ELF-1 (cell line): ENCODE measurements at regions not wholly inside any gene's neighbourhood (a gene's known extent, or its start where the extent isn't known, plus 50 kb on each side); places are given as distances from the start of the nearest gene placed in this dataset.
"Not testable (repeated sequence)": the region's sequence is repeated elsewhere in the genome, so short reads cannot be mapped to it uniquely, and the experiment has no call there.

Source experiments
- DNase-seq: peaks from one replicate; pipeline ENCODE4 v3.0.0-alpha.2; 2016; ENCODE audit warnings: low read depth, low spot score

DNA sequence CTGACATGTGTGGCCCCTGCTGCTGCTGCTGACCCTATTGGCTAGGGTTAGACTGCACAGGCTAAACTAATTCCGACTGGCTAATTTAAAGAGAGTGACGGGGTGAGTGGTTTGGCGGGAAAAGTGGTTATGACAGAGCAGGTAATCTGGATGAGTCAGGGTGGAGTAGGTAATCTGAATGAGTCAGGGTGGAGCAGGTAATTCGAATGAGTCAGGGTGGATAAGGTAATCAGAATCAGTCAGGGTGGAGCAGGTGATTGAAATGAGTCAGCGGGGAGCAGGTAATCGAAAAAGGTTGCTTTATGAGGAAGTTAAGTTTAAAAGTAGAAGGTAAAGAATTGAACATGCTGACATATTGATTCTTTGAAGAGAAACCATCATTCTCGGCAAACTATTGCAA, 683.3 kb downstream of the REEP3 start:
- not testable (repeated sequence) for DNase-seq

DNA sequence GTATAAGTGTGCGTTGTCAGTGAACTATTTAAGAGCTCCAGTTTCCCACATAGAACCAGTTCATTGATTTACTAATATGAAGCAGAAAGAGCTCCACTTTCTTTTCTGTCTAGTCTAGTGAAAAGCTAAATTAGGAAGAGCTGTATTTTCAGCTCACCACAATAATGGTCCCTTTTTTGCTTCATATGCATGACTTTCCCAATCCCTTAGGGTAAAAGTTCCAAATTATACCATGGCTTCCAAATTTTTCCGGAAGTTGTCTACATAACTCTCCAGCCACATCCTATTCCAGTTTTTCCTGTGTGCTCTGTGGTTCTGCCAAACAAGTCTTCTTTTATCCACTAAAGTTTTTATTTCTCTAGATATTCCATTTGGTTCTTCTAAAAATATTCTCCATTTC, 685.2 kb downstream of the REEP3 start:
- no peak for DNase-seq

DNA sequence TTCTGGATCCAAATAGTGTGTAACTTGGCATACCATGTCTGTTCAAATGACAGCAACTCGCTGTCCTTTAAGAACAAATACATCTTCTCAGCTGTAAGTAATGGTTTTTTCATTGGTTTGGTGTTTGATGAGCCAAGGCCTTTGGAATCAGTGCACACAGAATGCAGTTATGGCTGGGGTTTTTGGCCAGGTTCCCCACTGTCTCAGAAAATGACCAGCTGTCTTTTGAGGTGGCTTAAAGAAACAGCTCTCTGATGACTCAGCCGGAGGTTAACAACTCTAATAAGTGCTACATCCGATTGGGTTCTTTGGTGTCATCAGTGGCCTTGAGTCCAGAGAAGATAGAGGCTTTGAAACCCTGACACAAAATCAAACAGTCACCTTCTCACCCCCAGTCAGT, 688.4 kb downstream of the REEP3 start:
- no peak for DNase-seq

DNA sequence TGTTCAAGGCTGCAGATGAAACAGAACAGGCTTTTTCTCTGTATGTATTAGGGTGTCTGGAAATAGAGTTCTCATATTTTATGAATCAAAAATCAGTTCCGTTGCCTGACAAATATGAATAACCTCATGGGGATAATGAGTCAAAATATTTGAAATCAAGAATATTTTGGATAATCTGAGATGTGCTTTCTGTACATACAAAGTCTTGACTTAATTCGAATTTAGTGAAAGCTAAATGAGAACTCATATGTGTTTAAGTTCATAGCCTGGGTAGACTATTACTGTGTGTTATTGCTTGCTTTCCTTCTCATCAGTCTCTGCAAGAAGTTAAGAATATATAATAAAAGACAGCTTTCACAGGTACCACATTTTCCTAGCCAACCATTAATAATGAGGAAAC, 689.0 kb downstream of the REEP3 start:
- no peak for DNase-seq

DNA sequence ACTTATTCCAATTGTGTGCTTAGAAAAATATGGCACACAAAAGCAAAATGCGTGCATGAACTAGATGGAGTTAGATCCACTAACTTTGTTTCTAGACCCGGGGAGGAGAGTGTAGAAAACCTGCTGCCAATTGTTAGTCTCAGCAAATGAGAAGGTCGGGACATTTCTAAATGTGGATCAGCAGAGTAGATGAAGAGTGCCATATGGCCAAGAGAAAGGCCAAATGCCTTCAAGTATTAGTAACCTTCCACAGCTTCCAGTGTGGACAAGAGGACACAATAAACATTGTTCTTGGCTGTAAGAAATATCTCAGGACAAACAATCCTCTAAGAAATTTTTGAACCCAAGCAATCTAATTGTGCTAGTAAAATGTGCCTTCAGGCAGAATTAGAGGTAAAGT, 690.3 kb downstream of the REEP3 start:
- no peak for DNase-seq

DNA sequence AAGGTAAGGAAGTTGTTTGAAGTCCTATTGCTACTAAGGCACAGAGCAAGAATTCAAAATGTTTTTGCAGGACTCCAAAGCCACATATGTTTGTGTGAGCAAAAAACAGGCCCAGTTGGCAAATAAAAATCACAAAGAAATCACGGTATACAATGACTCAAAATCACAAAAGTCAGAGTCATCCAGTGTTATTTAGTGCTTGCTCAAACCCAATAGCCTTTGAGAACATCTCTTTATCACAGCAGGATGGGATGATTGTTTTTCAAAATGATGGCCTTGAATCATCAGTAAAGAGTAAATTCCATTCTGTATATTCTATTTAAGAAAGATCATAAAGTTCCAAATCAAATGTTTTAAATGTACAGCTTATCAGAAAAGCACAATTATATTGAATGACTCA, 693.9 kb downstream of the REEP3 start:
- no peak for DNase-seq

DNA sequence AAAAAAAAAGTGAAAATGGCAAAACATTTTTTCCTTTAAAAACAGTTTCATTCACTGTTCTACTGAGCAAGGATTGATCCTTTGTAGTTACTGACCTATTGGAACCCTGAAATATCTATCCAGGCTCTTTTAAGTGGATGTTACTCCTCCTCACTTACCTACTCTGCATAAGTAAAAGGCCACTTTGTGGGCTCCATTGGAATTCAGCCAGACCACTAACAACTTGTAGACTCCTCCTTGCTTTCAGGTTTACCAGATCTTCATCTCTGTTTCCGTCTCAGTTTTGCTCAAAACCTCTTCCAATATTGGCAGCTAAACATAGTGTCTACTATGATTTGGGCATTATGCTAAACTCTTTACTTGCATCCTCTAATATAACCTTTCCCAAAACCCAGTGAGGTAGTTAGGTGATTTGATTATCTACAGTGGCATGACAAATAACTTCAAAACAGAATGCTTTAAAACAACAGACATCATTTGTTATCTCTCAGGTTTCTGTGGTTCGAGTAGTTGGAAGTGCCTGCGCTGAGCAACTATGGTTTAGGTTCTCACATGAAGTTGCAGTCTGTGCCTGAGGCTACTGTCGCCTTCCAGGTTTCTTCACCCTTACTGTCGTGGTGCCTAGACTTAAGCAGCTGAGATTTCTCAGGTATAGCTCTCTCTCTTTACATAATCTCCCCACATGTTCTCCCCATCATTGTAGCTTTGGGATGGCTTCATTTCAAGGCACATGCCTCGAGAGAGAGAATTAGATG, 698.2 kb downstream of the REEP3 start:
- DNase-seq = peak; percentile 3

DNA sequence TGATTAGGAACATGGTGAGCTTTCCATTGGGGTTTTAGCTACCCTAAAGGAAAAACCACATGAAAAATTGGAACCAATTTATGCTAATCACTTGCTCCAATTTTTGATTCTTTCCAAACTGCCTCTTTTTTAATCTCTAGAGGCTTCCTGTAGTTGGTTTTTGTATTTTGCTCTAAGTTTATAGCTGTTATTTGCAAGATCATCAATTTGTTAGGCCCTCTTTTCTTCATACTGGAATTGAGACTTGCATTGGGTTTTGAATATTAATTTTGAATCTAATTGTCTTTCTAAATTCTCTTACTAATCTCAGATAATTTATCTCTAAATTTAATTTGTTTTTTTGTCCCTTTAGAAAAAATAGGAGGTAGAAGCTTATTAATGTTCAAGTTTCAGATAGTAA, 713.3 kb downstream of the REEP3 start:
- DNase-seq = no peak

DNA sequence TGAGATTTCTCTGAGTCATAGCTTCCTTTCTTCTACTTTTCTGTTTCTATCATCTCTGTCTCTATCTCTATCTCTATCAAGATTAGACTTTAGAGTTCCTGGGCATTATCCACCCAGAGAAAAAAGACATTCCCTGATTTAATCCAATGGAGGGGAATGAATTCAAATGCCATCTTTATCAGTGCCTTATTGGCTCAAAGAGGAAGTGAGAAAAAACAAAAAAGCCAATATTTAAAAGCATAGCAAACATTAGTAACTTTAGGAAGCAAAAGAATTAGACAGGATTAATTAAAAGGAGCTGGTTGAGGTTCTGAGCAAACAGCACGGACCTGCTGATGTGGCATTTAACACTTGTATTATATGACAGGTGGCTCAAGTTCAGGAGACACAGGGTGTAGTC, 736.5 kb downstream of the REEP3 start:
- no peak for DNase-seq

DNA sequence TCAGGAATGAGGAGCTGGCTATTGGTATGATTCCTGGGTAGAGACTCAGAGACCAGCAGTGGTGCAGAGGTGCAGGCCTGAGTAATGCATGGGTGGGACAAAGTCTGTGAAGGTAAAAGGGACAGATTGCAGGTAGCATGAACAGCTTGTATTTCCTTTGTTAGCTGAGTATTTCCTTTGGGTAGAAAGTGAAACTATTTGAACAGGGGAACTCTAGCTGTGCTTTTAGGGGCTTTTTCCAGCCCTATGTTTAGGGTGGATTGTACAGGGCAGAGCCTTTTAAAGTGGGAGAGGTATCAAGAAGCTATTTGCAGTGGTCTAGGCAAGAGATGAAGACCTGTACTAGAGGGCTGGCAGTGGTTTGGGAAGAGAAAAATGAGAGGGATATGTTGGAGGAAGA, 739.9 kb downstream of the REEP3 start:
- DNase-seq = no peak

DNA sequence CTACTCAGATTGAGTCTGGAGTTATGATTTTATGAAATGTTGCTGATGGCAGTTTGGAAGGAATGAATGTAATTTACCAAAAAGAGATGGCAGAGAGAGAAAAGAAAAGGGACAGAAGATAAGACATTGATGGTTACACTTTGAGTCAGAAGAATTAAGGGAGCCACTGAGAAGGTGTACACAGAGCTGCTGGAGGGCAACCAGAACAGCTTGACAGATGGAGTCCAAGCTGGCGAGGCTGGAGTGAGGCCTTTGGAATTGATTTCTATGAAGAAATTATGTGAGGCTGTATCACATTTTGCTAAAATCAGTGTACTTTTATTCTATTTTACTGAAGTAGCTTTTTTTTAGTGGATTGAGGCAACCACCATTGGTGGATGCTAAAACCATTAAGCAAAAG, 740.5 kb downstream of the REEP3 start:
- no peak for DNase-seq

DNA sequence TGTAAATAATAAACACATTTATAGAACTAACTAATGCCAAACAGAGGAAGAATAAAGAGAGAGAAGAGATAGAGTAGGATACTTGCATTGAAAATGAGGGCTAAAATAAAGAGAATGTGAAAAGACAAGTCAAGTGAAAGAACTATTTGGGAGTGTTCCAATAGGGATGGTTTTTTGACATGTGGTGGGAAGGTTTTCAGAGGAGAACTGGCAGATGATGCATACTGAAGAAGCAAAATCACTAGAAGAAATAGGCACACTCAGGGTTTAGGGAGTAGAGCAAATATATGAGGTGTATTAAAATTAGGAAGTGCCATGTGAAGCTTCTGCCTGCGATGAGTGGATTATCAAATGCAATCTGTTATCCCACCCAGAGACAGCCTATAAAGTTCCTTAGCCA, 744.8 kb downstream of the REEP3 start:
- no peak for DNase-seq

DNA sequence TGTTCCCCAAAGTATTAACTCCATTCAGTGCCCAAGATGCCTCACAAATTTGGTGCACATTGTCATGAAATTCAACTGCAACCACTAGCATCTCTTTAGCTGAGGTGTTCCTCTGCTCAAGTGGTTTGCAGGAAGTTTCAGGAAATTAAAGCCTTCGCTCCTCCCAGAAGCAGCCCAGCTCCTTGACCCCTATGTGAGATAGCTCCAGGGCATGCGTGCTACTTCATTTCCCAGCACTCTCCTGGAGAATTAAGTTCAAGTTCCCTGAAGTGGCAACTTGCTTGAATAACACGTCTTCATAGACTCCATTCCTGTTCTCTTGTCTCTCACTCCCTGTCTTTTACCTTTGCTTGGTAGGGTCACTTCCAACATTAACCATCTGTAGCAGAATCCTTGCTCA, 750.3 kb downstream of the REEP3 start:
- DNase-seq = peak; percentile 31

DNA sequence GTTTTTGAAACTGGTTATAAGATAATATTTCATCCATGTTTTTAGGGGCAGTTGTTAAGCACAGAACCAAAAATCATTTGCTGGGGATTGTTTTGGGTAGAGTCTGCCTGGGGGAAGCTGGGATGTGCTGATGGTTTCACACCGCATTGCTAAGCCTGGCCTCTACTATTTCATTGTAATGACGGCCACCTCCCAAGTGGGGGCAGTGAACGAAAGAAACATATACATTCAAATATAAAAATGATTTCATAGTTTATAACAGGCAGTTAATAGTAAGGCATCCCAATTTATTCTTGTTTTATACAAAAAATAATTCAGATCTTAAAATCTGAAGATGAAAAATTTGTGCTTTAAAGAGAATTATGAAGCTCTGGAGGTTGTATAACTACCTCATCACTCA, 750.8 kb downstream of the REEP3 start:
- DNase-seq = peak; percentile 17

DNA sequence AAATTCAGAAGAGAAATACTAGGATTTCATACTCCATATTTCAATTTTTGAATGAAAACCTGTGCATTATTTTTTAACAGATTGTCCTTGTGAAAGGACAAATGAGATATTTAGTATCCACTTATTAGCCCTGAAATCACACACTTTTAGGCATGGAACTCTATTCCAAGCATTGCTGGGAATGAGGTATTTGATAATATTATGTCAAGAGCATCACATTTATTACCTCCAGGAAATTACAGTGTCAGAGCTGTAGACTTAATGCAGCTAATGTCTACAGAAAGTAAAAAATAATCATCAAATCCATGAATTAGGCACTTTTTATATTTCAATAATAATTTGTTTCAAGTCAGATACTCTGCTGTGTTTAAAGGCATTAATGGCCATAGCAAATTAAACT, 753.8 kb downstream of the REEP3 start:
- DNase-seq = no peak

DNA sequence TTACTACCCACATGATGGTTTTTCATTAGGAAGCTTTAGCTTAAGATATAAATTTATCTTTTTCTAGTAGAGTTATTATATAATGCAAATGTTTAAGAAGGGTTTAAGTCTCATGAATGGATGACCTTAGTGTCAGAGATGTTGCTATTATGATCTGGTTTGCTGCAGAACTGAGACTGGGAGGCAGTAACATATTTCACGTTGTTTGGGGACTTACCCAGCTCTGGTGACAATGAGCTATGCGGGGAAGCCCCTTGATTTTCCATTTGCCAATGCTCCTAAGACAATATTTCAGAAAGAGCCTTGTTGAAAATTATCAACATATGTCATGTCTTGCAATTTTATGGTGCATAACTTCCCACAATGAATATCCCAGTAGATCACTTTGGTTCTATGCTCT, 754.6 kb downstream of the REEP3 start:
- DNase-seq = no peak

DNA sequence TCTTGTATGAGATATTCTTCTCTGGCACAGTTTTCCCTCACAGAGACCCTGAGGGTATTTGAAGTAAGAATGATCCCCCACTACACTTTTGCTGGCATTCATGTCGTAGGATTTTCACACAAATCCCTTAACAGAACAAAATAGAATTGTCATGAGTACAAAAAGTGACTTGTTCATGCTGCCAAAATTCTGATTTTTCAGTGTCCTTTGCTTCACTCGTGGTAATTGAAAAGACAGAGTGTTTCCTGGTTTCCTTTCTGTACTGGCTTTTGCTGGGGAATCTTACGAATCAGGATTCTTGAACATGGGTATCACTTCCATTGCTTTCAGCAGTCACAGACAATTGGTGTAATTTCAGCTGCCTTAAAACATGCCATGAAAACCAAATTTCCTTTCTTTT, 756.3 kb downstream of the REEP3 start:
- DNase-seq = no peak

DNA sequence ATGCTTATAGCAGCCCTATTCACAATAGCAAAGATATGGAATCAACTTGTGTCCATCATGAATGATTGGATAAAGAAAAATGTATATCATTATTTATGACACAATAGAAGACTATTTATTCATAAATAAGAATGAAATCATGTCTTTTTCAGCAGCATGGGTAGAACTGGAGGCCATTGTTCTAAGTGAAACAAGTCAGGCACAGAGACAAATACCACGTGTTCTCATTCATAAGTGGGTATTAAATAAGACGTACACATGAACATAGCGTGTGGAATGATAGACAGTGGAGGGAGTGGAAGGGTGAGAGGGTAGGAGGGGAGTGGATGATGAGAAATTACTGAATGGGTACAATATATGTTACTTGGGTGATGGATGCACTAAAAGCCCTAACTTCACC, 762.4 kb downstream of the REEP3 start:
- no peak for DNase-seq

DNA sequence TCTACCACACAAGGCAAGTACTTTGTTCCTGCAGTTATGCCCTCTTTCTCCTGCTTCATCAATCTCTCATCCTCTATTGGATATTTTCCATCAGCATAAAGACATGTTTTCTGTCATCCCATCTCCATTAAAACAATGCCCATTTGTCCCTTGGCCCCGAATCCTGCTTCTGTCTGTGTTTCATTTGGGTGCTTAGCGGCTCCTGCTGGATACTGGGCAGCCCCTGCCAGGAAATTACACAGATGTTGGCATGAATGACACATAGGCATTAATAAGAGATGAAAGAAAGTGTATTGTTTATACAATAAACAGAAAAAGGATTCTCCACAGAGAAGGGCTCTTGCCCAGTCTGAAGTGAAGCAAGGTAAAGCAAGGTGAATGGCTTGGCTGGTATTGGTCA, 765.3 kb downstream of the REEP3 start:
- no peak for DNase-seq

DNA sequence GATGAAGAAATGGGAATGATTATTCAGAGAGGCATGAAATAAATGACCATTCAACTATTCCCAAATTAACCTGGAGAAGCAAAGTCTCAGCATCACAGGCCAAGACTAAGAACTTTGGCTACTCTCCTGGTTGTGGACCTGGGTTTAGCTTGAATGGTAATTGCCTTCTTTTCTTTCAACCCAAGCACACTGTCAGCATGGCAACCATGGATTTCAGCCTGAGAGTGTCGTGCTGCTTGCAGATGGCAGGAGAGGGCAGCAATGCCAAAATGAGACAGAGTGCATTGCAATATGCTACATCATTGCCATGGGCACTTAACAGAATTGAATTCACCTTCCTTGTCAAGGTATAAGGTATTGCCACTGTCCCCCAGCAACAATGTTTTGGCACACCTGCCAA, 767.2 kb downstream of the REEP3 start:
- no peak for DNase-seq

DNA sequence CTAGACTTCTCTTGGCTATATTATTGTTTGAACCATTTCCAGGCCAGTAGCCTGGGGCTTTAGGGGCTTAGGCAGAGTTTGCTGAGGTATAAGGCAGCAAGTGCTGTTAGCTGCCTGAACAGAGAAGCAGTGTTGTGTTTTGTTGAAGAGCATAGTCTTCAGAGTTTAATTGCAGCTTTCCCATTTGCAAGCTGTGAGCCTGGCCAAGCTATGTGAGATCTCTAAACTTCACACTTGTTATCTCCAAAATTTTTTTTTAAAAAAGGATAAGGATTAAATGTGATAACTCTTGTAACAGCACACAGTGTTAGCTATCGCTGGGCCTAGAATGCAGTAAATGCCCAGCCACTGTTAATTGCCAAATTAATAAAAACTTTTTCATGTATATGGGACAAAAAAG, 782.4 kb downstream of the REEP3 start:
- DNase-seq = peak; percentile 14

DNA sequence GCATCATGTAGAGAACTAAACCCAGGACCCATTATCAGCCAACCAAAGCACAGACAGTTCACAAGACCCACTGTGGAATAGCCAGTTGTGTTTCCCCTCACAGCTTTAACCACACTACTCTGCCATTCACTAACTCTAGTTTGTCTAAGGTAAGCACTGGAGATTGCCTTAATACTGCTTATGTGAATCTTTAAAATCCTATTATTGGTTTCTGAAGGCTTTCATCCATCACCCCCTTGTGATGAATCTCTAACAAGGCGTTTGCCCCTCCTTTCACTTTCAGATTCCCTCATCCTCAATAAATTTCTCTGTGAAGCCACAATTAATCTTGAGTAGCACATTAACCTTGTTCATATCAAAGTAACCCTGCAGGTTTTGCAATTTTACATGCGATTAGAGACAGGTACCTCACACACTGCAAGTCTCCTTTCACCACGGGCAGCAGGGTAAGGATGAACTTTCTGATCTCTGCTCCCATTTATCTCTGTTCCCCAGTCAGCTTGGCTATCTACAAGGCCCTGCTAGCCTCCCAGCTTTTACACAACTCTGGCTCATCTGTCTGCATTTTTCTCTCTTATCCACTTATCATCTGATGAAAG, 785.6 kb downstream of the REEP3 start:
- DNase-seq = no peak

DNA sequence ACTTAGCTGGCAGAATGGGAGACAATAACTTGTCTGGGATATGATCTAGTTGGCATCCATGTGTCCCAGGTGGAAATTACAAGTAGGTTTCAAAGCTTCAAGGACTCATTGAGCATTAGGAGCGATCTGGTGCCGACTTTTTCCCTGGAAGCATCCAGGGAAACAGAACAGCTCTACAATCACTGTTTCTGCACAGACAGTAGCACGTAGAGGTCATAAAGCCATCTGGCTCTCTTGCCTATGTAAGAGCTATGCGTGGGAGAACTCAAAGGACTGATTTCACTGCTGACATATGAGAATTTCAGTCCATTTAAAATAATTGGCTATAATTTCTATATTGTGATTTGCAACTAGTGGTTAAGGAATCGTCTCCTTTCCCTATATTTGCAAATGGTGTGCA, 791.7 kb downstream of the REEP3 start:
- DNase-seq = no peak

DNA sequence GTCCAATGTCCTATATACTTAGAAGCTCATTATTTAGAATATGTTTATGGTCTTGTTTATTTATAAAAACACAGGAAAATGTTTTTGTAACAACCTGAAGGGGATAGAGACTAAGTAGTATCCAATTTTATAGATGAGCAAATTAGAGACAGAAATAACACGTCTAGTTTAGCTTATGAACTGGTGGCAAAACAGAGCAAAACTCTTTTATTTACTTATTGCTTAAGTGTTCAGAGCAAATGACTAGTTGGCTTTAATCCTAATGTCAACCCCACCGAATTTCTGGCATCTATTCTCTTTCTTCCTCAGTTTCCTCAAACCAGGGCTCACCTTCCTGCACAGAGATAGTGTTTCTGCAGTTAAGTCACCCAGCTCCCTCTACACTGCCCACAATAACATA, 792.8 kb downstream of the REEP3 start:
- no peak for DNase-seq
